ENCODE measurements at regions not wholly inside any gene's neighbourhood (a gene's known extent, or its start where the extent isn't known, plus 50 kb on each side); places are given as distances from the start of the nearest gene placed in this dataset.

DNA sequence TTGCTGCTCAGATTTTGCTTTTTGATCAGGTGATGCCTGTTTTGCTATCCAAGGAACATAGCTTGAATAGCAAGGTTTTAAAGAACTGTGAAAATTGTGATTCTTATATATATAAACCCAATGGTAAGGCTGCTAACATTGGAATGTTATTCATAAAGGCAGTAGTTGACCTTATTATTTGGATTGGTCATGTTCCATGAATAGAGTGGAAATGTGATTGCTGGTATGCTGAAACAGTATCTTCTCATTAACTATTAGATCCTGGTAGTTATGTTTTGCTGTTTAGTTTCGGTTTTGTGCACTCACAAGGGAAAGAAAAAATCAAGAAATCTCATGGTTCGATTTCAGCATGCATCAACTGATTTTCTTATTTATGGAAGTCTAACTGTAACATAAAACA lies 78.7 kb upstream of the NPHP3 start:
- H3K36me3 ChIP-seq (ENCODE audit: insufficient read depth, low read length) = no peaks in the 10 kb centered on the region
- H3K27ac Mint-ChIP-seq = no peak overlapping the region
- no peaks in the 10 kb centered on the region for H3K9me3 ChIP-seq (ENCODE audit: control insufficient read depth in 1 of 2, low read length in 2 of 2)
- ChIA-PET CTCF (ENCODE audit: partially characterized antibody) (no interaction called here), POLR2A (ENCODE audit: partially characterized antibody) (no interaction called here)
- intact Hi-C loops (cut with micrococcal nuclease) = no loop called here
- H3K4me3 Mint-ChIP-seq = no peak overlapping the region
- H3K4me3 ChIP-seq (ENCODE audit: low read length in 2 of 2) = no peak overlapping the region
- no peak for DNase-seq
- no peaks in the 10 kb centered on the region for H3K36me3 Mint-ChIP-seq
- no peaks in the 10 kb centered on the region for H3K4me1 ChIP-seq (ENCODE audit: insufficient read depth, low read length)
- peaks cover 0 to under 1% (median 0%) of the 10 kb centered on the region in 8 donors for H3K9me3 Mint-ChIP-seq
- H3K27me3 Mint-ChIP-seq = no peaks in the 10 kb centered on the region
- no peak overlapping the region for H3K27ac ChIP-seq (ENCODE audit: low read depth, low read length)
- peaks cover 0 to 1% (median 0%) of the 10 kb centered on the region in 4 donors for H3K4me1 Mint-ChIP-seq
- H3K27me3 ChIP-seq (ENCODE audit: insufficient read depth, low read length) = no peaks in the 10 kb centered on the region

DNA sequence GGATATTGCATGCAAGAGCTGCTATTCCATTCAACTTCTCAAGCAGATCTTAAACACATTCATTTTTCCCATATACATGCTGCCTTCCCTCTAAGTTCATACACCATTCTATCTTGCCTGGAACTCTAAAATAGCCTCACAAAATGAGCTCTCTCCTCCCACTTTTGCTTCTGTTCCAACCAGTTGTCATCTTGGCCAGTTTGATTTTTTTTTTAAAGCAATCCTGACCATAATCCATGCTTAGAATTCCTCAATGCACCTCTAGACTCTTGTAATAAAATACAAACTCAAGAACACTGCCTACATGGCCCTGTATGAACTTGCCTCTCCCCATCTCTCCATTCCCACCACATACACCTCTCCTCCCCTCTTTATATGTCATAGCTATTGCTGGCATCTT lies 68.6 kb upstream of the NPHP3 start:
- ChIA-PET CTCF (ENCODE audit: partially characterized antibody) (no interaction called here), POLR2A (ENCODE audit: partially characterized antibody) (no interaction called here)
- no peak overlapping the region for H3K4me3 Mint-ChIP-seq
- no peaks in the 10 kb centered on the region for H3K27me3 ChIP-seq (ENCODE audit: insufficient read depth, low read length)
- no peaks in the 10 kb centered on the region for H3K36me3 Mint-ChIP-seq
- DNase-seq = no peak
- intact Hi-C loops (cut with micrococcal nuclease) = no loop called here
- no peaks in the 10 kb centered on the region for H3K4me1 Mint-ChIP-seq
- peaks cover 0 to 8% (median 2%) of the 10 kb centered on the region in 8 donors for H3K9me3 Mint-ChIP-seq
- H3K4me1 ChIP-seq (ENCODE audit: insufficient read depth, low read length) = no peaks in the 10 kb centered on the region
- peaks cover 7 to 21% of the 10 kb centered on the region in 2 donors for H3K27me3 Mint-ChIP-seq
- no peaks in the 10 kb centered on the region for H3K36me3 ChIP-seq (ENCODE audit: insufficient read depth, low read length)
- H3K9me3 ChIP-seq (ENCODE audit: control insufficient read depth in 1 of 2, low read length in 2 of 2) = no peaks in the 10 kb centered on the region
- H3K4me3 ChIP-seq (ENCODE audit: low read length in 2 of 2) = no peak overlapping the region
- H3K27ac Mint-ChIP-seq = no peak overlapping the region
- no peak overlapping the region for H3K27ac ChIP-seq (ENCODE audit: low read depth, low read length)

DNA sequence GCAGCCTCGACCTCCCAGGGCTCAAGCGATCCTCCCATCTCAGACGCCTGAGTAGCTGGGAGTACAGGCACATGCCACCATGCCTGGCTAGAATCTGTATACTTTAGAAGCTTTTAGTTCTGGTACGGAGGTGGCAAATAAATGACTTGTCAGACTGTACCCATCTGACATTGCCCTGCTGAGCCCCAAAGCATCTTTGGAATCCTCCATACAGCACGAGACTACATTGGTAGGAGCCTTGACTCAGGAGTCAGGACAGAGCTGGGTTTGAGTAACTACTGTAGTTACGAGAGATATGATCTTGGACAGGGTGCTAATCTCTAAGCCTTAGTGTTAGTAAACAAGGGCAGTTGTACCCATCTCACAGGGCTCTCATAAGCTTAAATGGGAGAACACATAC lies 67.8 kb upstream of the NPHP3 start:
- H3K4me1 ChIP-seq (ENCODE audit: insufficient read depth, low read length) = no peaks in the 10 kb centered on the region
- H3K27me3 ChIP-seq (ENCODE audit: insufficient read depth, low read length) = no peaks in the 10 kb centered on the region
- intact Hi-C loops (cut with micrococcal nuclease) = no loop called here
- no peak overlapping the region for H3K4me3 ChIP-seq (ENCODE audit: low read length in 2 of 2)
- Mint-ChIP-seq H3K4me3 (no peak overlapping the region), H3K4me1 (no peaks in the 10 kb centered on the region), H3K27ac (no peak overlapping the region), H3K9me3 (peaks cover 0 to 8% (median 1%) of the 10 kb centered on the region in 8 donors), H3K36me3 (no peaks in the 10 kb centered on the region), H3K27me3 (peaks cover 9 to 20% of the 10 kb centered on the region in 2 donors)
- no peak for DNase-seq
- H3K9me3 ChIP-seq (ENCODE audit: control insufficient read depth in 1 of 2, low read length in 2 of 2) = no peaks in the 10 kb centered on the region
- H3K27ac ChIP-seq (ENCODE audit: low read depth, low read length) = no peak overlapping the region
- ChIA-PET CTCF (ENCODE audit: partially characterized antibody) (no interaction called here), POLR2A (ENCODE audit: partially characterized antibody) (no interaction called here)
- H3K36me3 ChIP-seq (ENCODE audit: insufficient read depth, low read length) = no peaks in the 10 kb centered on the region

DNA sequence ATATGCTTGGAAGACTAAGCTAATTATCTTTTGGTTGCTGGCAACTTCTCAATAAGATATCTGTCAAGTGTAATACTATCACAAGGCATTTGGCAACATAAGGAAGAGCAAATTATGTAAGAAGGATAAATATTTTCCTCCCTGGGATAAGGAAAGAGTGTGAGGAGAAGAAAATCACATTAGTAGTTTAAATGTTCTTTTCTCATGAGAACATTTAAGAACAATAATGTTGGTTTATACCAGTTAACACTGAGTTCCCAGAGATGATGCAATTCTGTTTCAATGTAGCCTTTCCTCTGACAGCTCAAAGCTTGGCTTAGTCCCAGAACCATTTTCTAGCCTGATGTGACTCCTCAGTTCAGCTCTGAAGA lies 66.1 kb upstream of the NPHP3 start:
- H3K27ac Mint-ChIP-seq = no peak overlapping the region
- H3K36me3 Mint-ChIP-seq = no peaks in the 10 kb centered on the region
- peaks cover 5 to 16% of the 10 kb centered on the region in 2 donors for H3K27me3 Mint-ChIP-seq
- Histone ChIP-seq H3K4me3 (ENCODE audit: low read length in 2 of 2) (no peak overlapping the region), H3K9me3 (ENCODE audit: control insufficient read depth in 1 of 2, low read length in 2 of 2) (no peaks in the 10 kb centered on the region), H3K36me3 (ENCODE audit: insufficient read depth, low read length) (no peaks in the 10 kb centered on the region), H3K27me3 (ENCODE audit: insufficient read depth, low read length) (no peaks in the 10 kb centered on the region), H3K27ac (ENCODE audit: low read depth, low read length) (no peak overlapping the region), H3K4me1 (ENCODE audit: insufficient read depth, low read length) (no peaks in the 10 kb centered on the region)
- no peak for DNase-seq
- CTCF ChIA-PET (ENCODE audit: partially characterized antibody) = no interaction called here
- no peaks in the 10 kb centered on the region for H3K4me1 Mint-ChIP-seq
- no peak overlapping the region for H3K4me3 Mint-ChIP-seq
- H3K9me3 Mint-ChIP-seq = no peaks in the 10 kb centered on the region
- intact Hi-C loops (cut with micrococcal nuclease) = no loop called here
- POLR2A ChIA-PET (ENCODE audit: partially characterized antibody) = no interaction called here

DNA sequence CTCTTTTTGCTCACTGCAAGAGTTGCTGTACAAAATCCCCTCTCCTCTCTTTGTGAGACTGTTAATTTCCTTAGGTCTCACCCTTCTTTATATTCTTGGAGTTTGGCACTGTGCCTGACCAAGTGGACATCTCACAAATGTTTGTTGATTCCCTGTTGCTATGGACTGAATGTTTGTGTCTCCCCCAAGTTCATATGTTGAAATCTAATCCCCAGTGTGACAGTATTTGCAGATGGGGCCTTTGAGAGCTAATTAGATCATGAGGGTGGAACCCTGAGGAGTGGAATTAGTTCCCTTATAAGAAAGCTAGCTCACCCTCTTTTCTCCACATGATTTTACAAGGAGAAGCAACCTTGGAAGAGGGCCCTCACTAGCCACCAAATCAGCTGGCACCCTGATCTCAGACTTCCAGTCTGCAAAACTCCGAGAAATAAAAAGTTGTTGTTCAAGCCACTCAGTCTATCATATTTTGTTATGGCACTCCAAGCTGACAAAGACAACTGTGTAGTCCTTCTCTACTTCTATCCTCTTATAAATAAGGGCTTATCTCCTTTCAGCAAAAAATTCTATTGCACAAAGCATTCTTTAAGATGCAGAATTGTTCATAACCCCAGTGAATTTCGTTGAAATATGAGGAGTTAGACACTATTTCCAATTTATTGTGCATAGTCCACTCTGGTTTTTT lies 65.5 kb upstream of the NPHP3 start:
- Mint-ChIP-seq H3K4me1 (no peaks in the 10 kb centered on the region), H3K36me3 (no peaks in the 10 kb centered on the region), H3K27ac (no peak overlapping the region), H3K27me3 (peaks cover 5 to 13% of the 10 kb centered on the region in 2 donors), H3K9me3 (no peaks in the 10 kb centered on the region), H3K4me3 (no peak overlapping the region)
- Histone ChIP-seq H3K27me3 (ENCODE audit: insufficient read depth, low read length) (no peaks in the 10 kb centered on the region), H3K4me1 (ENCODE audit: insufficient read depth, low read length) (no peaks in the 10 kb centered on the region), H3K27ac (ENCODE audit: low read depth, low read length) (no peak overlapping the region), H3K9me3 (ENCODE audit: control insufficient read depth in 1 of 2, low read length in 2 of 2) (no peaks in the 10 kb centered on the region), H3K36me3 (ENCODE audit: insufficient read depth, low read length) (no peaks in the 10 kb centered on the region), H3K4me3 (ENCODE audit: low read length in 2 of 2) (no peak overlapping the region)
- no peak for DNase-seq
- CTCF ChIA-PET (ENCODE audit: partially characterized antibody) = no interaction called here
- intact Hi-C loops (cut with micrococcal nuclease) = no loop called here
- POLR2A ChIA-PET (ENCODE audit: partially characterized antibody) = no interaction called here

DNA sequence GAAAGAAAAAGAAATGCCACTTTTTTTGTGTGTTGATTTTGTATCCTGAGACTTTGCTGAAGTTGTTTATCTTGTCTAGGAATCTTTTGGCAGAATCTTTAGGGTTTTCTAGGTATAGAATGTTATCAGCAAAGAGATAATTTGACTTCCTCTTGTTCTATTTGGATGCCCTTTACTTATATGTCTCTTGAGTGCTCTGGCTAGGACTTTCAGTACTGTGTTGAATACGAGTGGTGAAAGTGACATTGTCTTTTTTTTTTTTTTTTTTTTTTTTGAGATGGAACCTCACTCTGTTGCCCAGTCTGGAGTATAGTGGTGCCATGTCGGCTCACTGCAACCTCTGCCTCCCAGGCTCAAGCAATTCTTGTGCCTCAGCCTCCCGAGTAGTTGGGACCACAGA lies 64.7 kb upstream of the NPHP3 start:
- Histone ChIP-seq H3K36me3 (ENCODE audit: insufficient read depth, low read length) (no peaks in the 10 kb centered on the region), H3K27ac (ENCODE audit: low read depth, low read length) (no peak overlapping the region), H3K4me1 (ENCODE audit: insufficient read depth, low read length) (no peaks in the 10 kb centered on the region), H3K9me3 (ENCODE audit: control insufficient read depth in 1 of 2, low read length in 2 of 2) (no peaks in the 10 kb centered on the region), H3K27me3 (ENCODE audit: insufficient read depth, low read length) (no peaks in the 10 kb centered on the region), H3K4me3 (ENCODE audit: low read length in 2 of 2) (no peak overlapping the region)
- no peak for DNase-seq
- no peak overlapping the region for H3K27ac Mint-ChIP-seq
- H3K36me3 Mint-ChIP-seq = no peaks in the 10 kb centered on the region
- H3K27me3 Mint-ChIP-seq = peaks cover 5 to 11% of the 10 kb centered on the region in 2 donors
- CTCF ChIA-PET (ENCODE audit: partially characterized antibody) = no interaction called here
- no peak overlapping the region for H3K4me3 Mint-ChIP-seq
- intact Hi-C loops (cut with micrococcal nuclease) = no loop called here
- no peaks in the 10 kb centered on the region for H3K4me1 Mint-ChIP-seq
- no peaks in the 10 kb centered on the region for H3K9me3 Mint-ChIP-seq
- POLR2A ChIA-PET (ENCODE audit: partially characterized antibody) = no interaction called here

DNA sequence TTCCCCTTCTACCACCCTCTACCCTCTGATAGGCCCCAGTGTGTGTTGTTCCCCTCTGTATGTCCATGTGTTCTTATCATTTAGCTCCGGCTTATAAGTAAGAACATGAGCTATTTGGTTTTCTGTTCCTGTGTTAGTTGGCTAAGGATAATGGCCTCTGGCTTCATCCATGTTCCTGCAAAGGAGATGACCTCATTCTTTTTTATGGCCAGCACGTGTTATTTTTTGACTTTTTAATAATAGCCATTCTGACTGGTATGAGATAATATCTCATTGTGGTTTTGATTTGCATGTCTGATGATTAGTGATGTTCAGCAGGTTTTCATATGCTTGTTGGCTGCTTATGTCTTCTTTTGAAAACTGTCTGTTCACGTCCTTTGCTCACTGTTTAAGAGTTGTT lies 63.1 kb upstream of the NPHP3 start:
- CTCF ChIA-PET (ENCODE audit: partially characterized antibody) = no interaction called here
- DNase-seq = no peak
- no peaks in the 10 kb centered on the region for H3K36me3 ChIP-seq (ENCODE audit: insufficient read depth, low read length)
- no peak overlapping the region for H3K4me3 ChIP-seq (ENCODE audit: low read length in 2 of 2)
- Mint-ChIP-seq H3K4me3 (no peak overlapping the region), H3K27ac (no peak overlapping the region), H3K36me3 (no peaks in the 10 kb centered on the region), H3K4me1 (no peaks in the 10 kb centered on the region), H3K27me3 (peaks cover 5 to 7% of the 10 kb centered on the region in 2 donors), H3K9me3 (no peaks in the 10 kb centered on the region)
- intact Hi-C loops (cut with micrococcal nuclease) = no loop called here
- no peaks in the 10 kb centered on the region for H3K9me3 ChIP-seq (ENCODE audit: control insufficient read depth in 1 of 2, low read length in 2 of 2)
- no peaks in the 10 kb centered on the region for H3K27me3 ChIP-seq (ENCODE audit: insufficient read depth, low read length)
- no peak overlapping the region for H3K27ac ChIP-seq (ENCODE audit: low read depth, low read length)
- POLR2A ChIA-PET (ENCODE audit: partially characterized antibody) = no interaction called here
- no peaks in the 10 kb centered on the region for H3K4me1 ChIP-seq (ENCODE audit: insufficient read depth, low read length)

DNA sequence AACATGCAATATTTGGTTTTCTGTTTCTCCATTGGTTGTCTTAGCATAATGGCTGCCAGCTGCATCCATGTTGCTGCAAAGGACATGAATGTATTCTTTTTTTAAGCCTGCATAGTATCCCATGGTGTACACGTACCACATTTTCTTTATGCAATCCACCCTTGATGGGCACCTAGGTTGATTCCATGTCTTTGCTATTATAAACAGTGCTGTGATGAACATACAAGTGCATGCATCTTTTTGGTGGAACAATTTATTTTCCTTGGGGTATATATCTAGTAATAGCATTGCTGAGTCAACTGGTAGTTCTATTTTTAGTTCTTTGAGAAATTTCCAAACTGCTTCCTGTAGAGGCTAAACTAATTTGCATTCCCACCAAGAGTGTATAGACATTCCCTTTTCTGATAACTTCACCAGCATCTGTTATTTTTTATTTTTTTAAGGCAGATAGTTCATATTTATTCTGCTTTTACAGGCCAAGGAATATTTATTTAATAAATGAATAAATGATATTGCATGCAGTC lies 62.4 kb upstream of the NPHP3 start:
- no peaks in the 10 kb centered on the region for H3K36me3 ChIP-seq (ENCODE audit: insufficient read depth, low read length)
- H3K9me3 ChIP-seq (ENCODE audit: control insufficient read depth in 1 of 2, low read length in 2 of 2) = no peaks in the 10 kb centered on the region
- no peaks in the 10 kb centered on the region for H3K4me1 Mint-ChIP-seq
- ChIA-PET POLR2A (ENCODE audit: partially characterized antibody) (no interaction called here), CTCF (ENCODE audit: partially characterized antibody) (no interaction called here)
- H3K4me3 Mint-ChIP-seq = no peak overlapping the region
- H3K4me1 ChIP-seq (ENCODE audit: insufficient read depth, low read length) = no peaks in the 10 kb centered on the region
- no peaks in the 10 kb centered on the region for H3K27me3 ChIP-seq (ENCODE audit: insufficient read depth, low read length)
- H3K36me3 Mint-ChIP-seq = no peaks in the 10 kb centered on the region
- H3K27ac ChIP-seq (ENCODE audit: low read depth, low read length) = no peak overlapping the region
- no peaks in the 10 kb centered on the region for H3K9me3 Mint-ChIP-seq
- H3K27ac Mint-ChIP-seq = no peak overlapping the region
- intact Hi-C loops (cut with micrococcal nuclease) = no loop called here
- peaks cover 7% of the 10 kb centered on the region in 2 donors for H3K27me3 Mint-ChIP-seq
- no peak for DNase-seq
- H3K4me3 ChIP-seq (ENCODE audit: low read length in 2 of 2) = no peak overlapping the region
